Stimulated activated CD8-positive, alpha-beta memory T cell treated with anti-CD3 and anti-CD28 coated beads, Interleukin-7, amount 100 ng/mL, for 1 hour (primary cell): ENCODE measurements at regions not wholly inside any gene's neighbourhood (a gene's known extent, or its start where the extent isn't known, plus 50 kb on each side); places are given as distances from the start of the nearest gene placed in this dataset.

Experiments
- DNase-seq, 2 donors: peaks; one replicate each; pipeline ENCODE4 v3.0.0-alpha.2; 2020; ENCODE audit warnings: low read depth in 2 of 2

- no peak for DNase-seq
Observed at GRCh38 chr1:157189986-157190982, 52.1 kb upstream of the ETV3 start.

- DNase-seq = no peak
Observed at GRCh38 chr1:157189096-157189495, 50.9 kb upstream of the ETV3 start.
